H9 (cell line): ENCODE measurements at regions not wholly inside any gene's neighbourhood (a gene's known extent, or its start where the extent isn't known, plus 50 kb on each side); places are given as distances from the start of the nearest gene placed in this dataset.

Experiments used
- DNase-seq: peaks from one replicate; pipeline ENCODE4 v3.0.0-alpha.2; 2017
- H2AFZ ChIP-seq: one replicate; pipeline ENCODE4 v1.6.1; 2013; ENCODE audit warnings: mild to moderate bottlenecking, low read length, control low read depth, moderate library complexity
- H2AK5ac ChIP-seq: 2 replicates; pipeline ENCODE4 v1.6.1; 2013; ENCODE audit warnings: low read length, control low read depth, mixed read lengths; ENCODE audit not compliant: insufficient read length
- H2BK120ac ChIP-seq: one replicate; pipeline ENCODE4 v1.6.1; 2013; ENCODE audit warnings: low read depth, mild to moderate bottlenecking, low read length, control low read depth, inconsistent platforms; ENCODE audit not compliant: poor library complexity, severe bottlenecking
- H2BK12ac ChIP-seq: 2 replicates; pipeline ENCODE4 v1.6.1; 2013; ENCODE audit warnings: low read length, control low read depth, mixed read lengths, low read depth; ENCODE audit not compliant: insufficient read length
- H2BK15ac ChIP-seq: 2 replicates; pipeline ENCODE4 v1.6.1; 2013; ENCODE audit warnings: low read depth, low read length, control low read depth
- H2BK20ac ChIP-seq: one replicate; pipeline ENCODE4 v1.6.1; 2013; ENCODE audit warnings: low read depth, mild to moderate bottlenecking, low read length, control low read depth, inconsistent platforms; ENCODE audit not compliant: poor library complexity, severe bottlenecking
- H2BK5ac ChIP-seq: 2 replicates; pipeline ENCODE4 v1.6.1; 2013; ENCODE audit warnings: low read length, control low read depth, mixed read lengths; ENCODE audit not compliant: insufficient read length
- H3K14ac ChIP-seq: 2 replicates; pipeline ENCODE4 v1.6.1; 2013; ENCODE audit warnings: low read length, control low read depth; ENCODE audit not compliant: insufficient read depth
- H3K18ac ChIP-seq: 2 replicates; pipeline ENCODE4 v1.6.1; 2013; ENCODE audit warnings: low read depth, mild to moderate bottlenecking, mixed read lengths, low read length, control low read depth; ENCODE audit not compliant: insufficient read length
- H3K23ac ChIP-seq: 2 replicates; pipeline ENCODE4 v1.6.1; 2013; ENCODE audit warnings: low read length, control low read depth, mixed read lengths, low read depth; ENCODE audit not compliant: insufficient read length
- H3K23me2 ChIP-seq: 2 replicates; pipeline ENCODE4 v1.6.1; 2013; ENCODE audit warnings: low read depth, mild to moderate bottlenecking, mixed read lengths, low read length, control low read depth; ENCODE audit not compliant: insufficient read length, poor library complexity, severe bottlenecking
- H3K27ac ChIP-seq: 2 replicates; pipeline ENCODE4 v1.5.1; 2013; ENCODE audit warnings: low read length, control low read depth, mixed read lengths, low read depth; ENCODE audit not compliant: insufficient read length
- H3K27me3 ChIP-seq: 2 replicates; pipeline ENCODE4 v1.6.1; 2013; ENCODE audit warnings: low read length, control low read depth, inconsistent platforms; ENCODE audit not compliant: insufficient read depth
- H3K4ac ChIP-seq: 2 replicates; pipeline ENCODE4 v1.6.1; 2013; ENCODE audit warnings: low read depth, mild to moderate bottlenecking, control low read depth, inconsistent platforms, low read length, moderate library complexity
- H3K4me1 ChIP-seq: 2 replicates; pipeline ENCODE4 v1.6.1; 2013; ENCODE audit warnings: low read length, control low read depth, inconsistent platforms; ENCODE audit not compliant: insufficient read depth
- H3K4me2 ChIP-seq: 2 replicates; pipeline ENCODE4 v1.6.1; 2013; ENCODE audit warnings: low read length, control low read depth, mixed read lengths; ENCODE audit not compliant: insufficient read length, insufficient read depth
- H3K56ac ChIP-seq: 2 replicates; pipeline ENCODE4 v1.6.1; 2013; ENCODE audit warnings: low read depth, mild to moderate bottlenecking, mixed read lengths, low read length, control low read depth; ENCODE audit not compliant: insufficient read length
- H3K79me1 ChIP-seq: 2 replicates; pipeline ENCODE4 v1.6.1; 2013; ENCODE audit warnings: low read depth, mild to moderate bottlenecking, moderate library complexity, low read length, control low read depth, inconsistent platforms; ENCODE audit not compliant: insufficient read depth, poor library complexity, severe bottlenecking
- H3K79me2 ChIP-seq: 2 replicates; pipeline ENCODE4 v1.6.1; 2013; ENCODE audit warnings: low read length, control low read depth, inconsistent platforms; ENCODE audit not compliant: insufficient read depth
- H3K9ac ChIP-seq: 2 replicates; pipeline ENCODE4 v1.6.1; 2013; ENCODE audit warnings: low read length, control low read depth, mixed read lengths; ENCODE audit not compliant: insufficient read length; ENCODE audit errors: extremely low read depth
- H3K9me3 ChIP-seq: one replicate; pipeline ENCODE4 v1.6.1; 2013; ENCODE audit warnings: low read depth, low read length, inconsistent platforms; ENCODE audit not compliant: control insufficient read depth
- H3T11ph ChIP-seq: one replicate; pipeline ENCODE4 v1.6.1; 2013; ENCODE audit warnings: mild to moderate bottlenecking, low read length, control low read depth, inconsistent platforms
- H4K20me1 ChIP-seq: one replicate; pipeline ENCODE4 v1.6.1; 2013; ENCODE audit not compliant: control insufficient read depth, insufficient read length, insufficient read depth
- H4K5ac ChIP-seq: 2 replicates; pipeline ENCODE4 v1.6.1; 2013; ENCODE audit warnings: low read depth, mild to moderate bottlenecking, mixed read lengths, low read length, control low read depth; ENCODE audit not compliant: insufficient read length
- H4K8ac ChIP-seq: replicated peaks from 2 replicates; pipeline ENCODE4 v1.6.1; 2013; ENCODE audit warnings: low read length, control low read depth, mixed read lengths, low read depth; ENCODE audit not compliant: insufficient read length
- H4K91ac ChIP-seq: 2 replicates; pipeline ENCODE4 v1.6.1; 2013; ENCODE audit warnings: low read depth, mild to moderate bottlenecking, moderate library complexity, mixed read lengths, low read length, control low read depth; ENCODE audit not compliant: insufficient read length
- H3K27ac Mint-ChIP-seq, 3 experiments: 2 replicates in 2 of 3; 3 replicates in 1 of 3; pipeline ENCODE4 v1.8.0; 2020 to 2021; ENCODE audit warnings: mixed read lengths in 3 of 3, mild to moderate bottlenecking in 1 of 3, moderate library complexity in 1 of 3
- H3K27me3 Mint-ChIP-seq: 2 replicates; pipeline ENCODE4 v1.8.0; 2021; ENCODE audit warnings: low read depth, mild to moderate bottlenecking, moderate library complexity, mixed read lengths
- H3K36me3 Mint-ChIP-seq, 3 experiments: 2 replicates in 2 of 3; 3 replicates in 1 of 3; pipeline ENCODE4 v1.8.0; 2020 to 2021; ENCODE audit warnings: low read depth in 3 of 3, mixed read lengths in 3 of 3; ENCODE audit not compliant: insufficient read depth in 1 of 3
- H3K4me1 Mint-ChIP-seq, 2 experiments: 2 replicates each; pipeline ENCODE4 v1.8.0; 2020; ENCODE audit warnings: mixed read lengths in 2 of 2
- H3K4me3 Mint-ChIP-seq, 2 experiments: 2 replicates in 1 of 2; 3 replicates in 1 of 2; pipeline ENCODE4 v1.8.0; 2020 to 2021; ENCODE audit warnings: mild to moderate bottlenecking in 2 of 2, mixed read lengths in 2 of 2, moderate library complexity in 1 of 2
- H3K9me3 Mint-ChIP-seq, 2 experiments: 2 replicates in 1 of 2; 3 replicates in 1 of 2; pipeline ENCODE4 v1.8.0; 2020; ENCODE audit warnings: mild to moderate bottlenecking in 2 of 2, mixed read lengths in 2 of 2, moderate library complexity in 1 of 2
- CTCF ChIP-seq: fragments of 200-600 bp; sonication (generic); conservative IDR thresholded peaks from 3 replicates; pipeline ENCODE4 v1.8.0; 2021; ENCODE audit warnings: antibody characterized with exemption, mild to moderate bottlenecking

DNA sequence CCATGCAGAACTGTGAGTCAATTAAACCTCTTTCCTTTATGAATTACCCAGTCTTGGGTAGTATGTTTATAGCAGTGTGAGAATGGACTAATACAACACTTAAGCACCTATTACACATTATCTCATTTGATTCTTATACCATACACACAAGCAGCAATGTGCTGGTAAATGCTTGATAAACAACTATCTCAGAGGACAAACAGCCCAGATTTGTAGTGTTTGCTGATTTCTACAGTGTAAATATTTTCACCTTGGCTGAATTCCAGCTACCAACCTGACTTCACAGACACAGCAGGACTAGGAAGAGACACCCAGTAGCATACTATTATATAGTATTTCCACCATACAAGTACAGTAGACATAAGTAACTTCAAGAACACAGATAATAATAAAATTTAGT, 406.5 kb upstream of the CNKSR2 start:
- H3K79me2 ChIP-seq = no peaks in the 10 kb centered on the region
- H4K5ac ChIP-seq = no peak overlapping the region
- H3K4me2 ChIP-seq = no peak overlapping the region
- no peak for TF ChIP-seq CTCF
- no peaks in the 10 kb centered on the region for H3K4me1 ChIP-seq
- H4K91ac ChIP-seq = no peak overlapping the region
- H4K20me1 ChIP-seq = no peaks in the 10 kb centered on the region
- peaks cover 2 to 16% (median 5%) of the 10 kb centered on the region in 3 experiments; a peak in 5 of 7 replicates for H3K36me3 Mint-ChIP-seq
- no peak overlapping the region for H2BK120ac ChIP-seq
- H2BK15ac ChIP-seq = no peak overlapping the region
- peaks cover 19 to 35% of the 10 kb centered on the region in 2 experiments for H3K4me1 Mint-ChIP-seq
- H3K27ac ChIP-seq = no peak overlapping the region
- no peak overlapping the region for H3K4me3 Mint-ChIP-seq
- no peaks in the 10 kb centered on the region for H3K23me2 ChIP-seq
- H3K9ac ChIP-seq = no peak overlapping the region
- H3K27ac Mint-ChIP-seq = no peak overlapping the region
- H3K4ac ChIP-seq = no peak overlapping the region
- H3K27me3 Mint-ChIP-seq = no peaks in the 10 kb centered on the region; the same call in 1 of the 2 replicates
- DNase-seq = no peak
- no peak overlapping the region for H2BK20ac ChIP-seq
- no peaks in the 10 kb centered on the region for H3K27me3 ChIP-seq
- no peak overlapping the region for H2AFZ ChIP-seq
- peaks cover 10% of the 10 kb centered on the region for H3K9me3 ChIP-seq
- H3K14ac ChIP-seq = no peak overlapping the region
- no peak overlapping the region for H3K56ac ChIP-seq
- H2AK5ac ChIP-seq = no peak overlapping the region
- H3T11ph ChIP-seq = no peak overlapping the region
- H3K23ac ChIP-seq = no peak overlapping the region
- no peak overlapping the region for H2BK12ac ChIP-seq
- H4K8ac ChIP-seq = no peak overlapping the region
- no peak overlapping the region for H3K18ac ChIP-seq
- no peaks in the 10 kb centered on the region for H3K79me1 ChIP-seq
- H3K9me3 Mint-ChIP-seq = peaks cover 0 to 30% of the 10 kb centered on the region in 2 experiments; a peak in 3 of 5 replicates
- no peak overlapping the region for H2BK5ac ChIP-seq
